OCI-LY3 (cell line): ENCODE measurements at regions not wholly inside any gene's neighbourhood (a gene's known extent, or its start where the extent isn't known, plus 50 kb on each side); places are given as distances from the start of the nearest gene placed in this dataset.

Source experiments
- H2AFZ ChIP-seq: fragments of 200-600, 300-600 bp; shearing (Covaris generic); 2 replicates; pipeline ENCODE4 v1.6.0; 2014; ENCODE audit warnings: antibody characterized with exemption, low read depth, low read length
- H3K27ac ChIP-seq: fragments of 200-600, 300-600 bp; sonication (generic); 2 replicates; pipeline ENCODE4 v1.5.1; 2014; ENCODE audit warnings: mild to moderate bottlenecking, low read length, moderate library complexity, mixed read lengths
- H3K27me3 ChIP-seq: fragments of 200-600, 300-600 bp; sonication (generic); 2 replicates; pipeline ENCODE4 v1.6.1; 2014; ENCODE audit warnings: low read depth, low read length, mixed read lengths
- H3K36me3 ChIP-seq: fragments of 200-600, 300-600 bp; sonication (generic); replicated peaks from 2 replicates; pipeline ENCODE3; 2014; ENCODE audit warnings: low read depth, low read length, mixed read lengths
- H3K4me1 ChIP-seq: fragments of 300-600, 200-600 bp; sonication (generic); 2 replicates; pipeline ENCODE4 v1.6.1; 2014; ENCODE audit warnings: low read length, mixed read lengths
- H3K4me2 ChIP-seq: fragments of 200-600, 300-600 bp; sonication (generic); 2 replicates; pipeline ENCODE4 v1.6.1; 2014; ENCODE audit warnings: low read length, mixed read lengths
- H3K4me3 ChIP-seq: fragments of 300-600, 200-600 bp; sonication (generic); 2 replicates; pipeline ENCODE4 v1.5.1; 2014; ENCODE audit warnings: antibody characterized with exemption, mild to moderate bottlenecking, low read length, moderate library complexity
- H3K79me2 ChIP-seq: fragments of 300-600, 200-600 bp; shearing (Covaris generic); 2 replicates; pipeline ENCODE4 v1.6.1; 2014; ENCODE audit warnings: mild to moderate bottlenecking, low read length, mixed read lengths
- H3K9ac ChIP-seq: fragments of 300-600, 200-600 bp; shearing (Covaris generic); 2 replicates; pipeline ENCODE4 v1.6.0; 2014; ENCODE audit warnings: mild to moderate bottlenecking, low read length, moderate library complexity
- H3K9me3 ChIP-seq: fragments of 200-600, 300-600 bp; shearing (Covaris generic); 2 replicates; pipeline ENCODE4 v1.6.1; 2014; ENCODE audit warnings: low read length, mixed read lengths; ENCODE audit not compliant: insufficient read depth
- H4K20me1 ChIP-seq: fragments of 200-600, 300-600 bp; sonication (generic); 2 replicates; pipeline ENCODE4 v1.6.1; 2016; ENCODE audit warnings: low read length, mixed read lengths; ENCODE audit not compliant: insufficient read depth
- CTCF ChIP-seq: fragments of 200-600, 300-600 bp; sonication (generic); IDR thresholded peaks from 2 replicates; pipeline ENCODE4 v1.5.1; 2014; ENCODE audit warnings: antibody characterized with exemption, low read length, low read depth
- EZH2phosphoT487 ChIP-seq: fragments of 200-600 bp; shearing (Covaris generic); IDR thresholded peaks from 2 replicates; pipeline ENCODE4 v1.6.1; 2018; ENCODE audit warnings: antibody characterized with exemption, mixed run types, low read depth

GRCh38 chr3:177590826-177591225 lies 393.5 kb upstream of the TBL1XR1 start:
- peaks cover 6% of the 10 kb centered on the region for H3K4me1 ChIP-seq
- H3K27ac ChIP-seq, result no peak overlapping the region
- TF ChIP-seq EZH2phosphoT487 (no peak), CTCF (no peak)
- H3K9ac ChIP-seq, result no peak overlapping the region
- H3K27me3 ChIP-seq, result no peaks in the 10 kb centered on the region
- H2AFZ ChIP-seq, result no peak overlapping the region
- no peaks in the 10 kb centered on the region for H3K79me2 ChIP-seq
- H3K36me3 ChIP-seq, result no peaks in the 10 kb centered on the region
- no peak overlapping the region for H3K4me3 ChIP-seq
- no peaks in the 10 kb centered on the region for H3K9me3 ChIP-seq
- no peaks in the 10 kb centered on the region for H4K20me1 ChIP-seq
- H3K4me2 ChIP-seq, result no peak overlapping the region

- H3K9me3 ChIP-seq, result no peaks in the 10 kb centered on the region
- no peak overlapping the region for H3K4me3 ChIP-seq
- H2AFZ ChIP-seq, result peak overlapping the region; percentile 50; the same call in 1 of the 2 replicates
- no peaks in the 10 kb centered on the region for H3K27me3 ChIP-seq
- peaks cover 6% of the 10 kb centered on the region for H3K4me1 ChIP-seq
- H3K36me3 ChIP-seq, result no peaks in the 10 kb centered on the region
- peak overlapping the region; percentile 15; the same call in 1 of the 2 replicates for H3K4me2 ChIP-seq
- H3K79me2 ChIP-seq, result no peaks in the 10 kb centered on the region
- H3K9ac ChIP-seq, result no peak overlapping the region
- no peaks in the 10 kb centered on the region for H4K20me1 ChIP-seq
- no peak overlapping the region for H3K27ac ChIP-seq
- no peak for TF ChIP-seq CTCF
- no peak for TF ChIP-seq EZH2phosphoT487
Measured at GRCh38 chr3:177591379-177591778, 394.1 kb upstream of the TBL1XR1 start.

GRCh38 chr3:177594096-177594495 lies 396.8 kb upstream of the TBL1XR1 start:
- Histone ChIP-seq H3K36me3 (no peaks in the 10 kb centered on the region), H3K4me2 (no peak overlapping the region), H3K9me3 (no peaks in the 10 kb centered on the region), H4K20me1 (no peaks in the 10 kb centered on the region), H2AFZ (no peak overlapping the region), H3K27ac (no peak overlapping the region), H3K79me2 (no peaks in the 10 kb centered on the region), H3K4me1 (peaks cover 15% of the 10 kb centered on the region), H3K9ac (no peak overlapping the region), H3K27me3 (no peaks in the 10 kb centered on the region), H3K4me3 (no peak overlapping the region)
- TF ChIP-seq EZH2phosphoT487 (no peak), CTCF (no peak)

- no peaks in the 10 kb centered on the region for H3K36me3 ChIP-seq
- no peaks in the 10 kb centered on the region for H3K27me3 ChIP-seq
- H3K4me1 ChIP-seq, result peaks cover 15% of the 10 kb centered on the region
- TF ChIP-seq CTCF, result no peak
- no peak for TF ChIP-seq EZH2phosphoT487
- no peak overlapping the region for H3K4me3 ChIP-seq
- no peaks in the 10 kb centered on the region for H3K79me2 ChIP-seq
- H3K9me3 ChIP-seq, result no peaks in the 10 kb centered on the region
- no peak overlapping the region for H2AFZ ChIP-seq
- H3K27ac ChIP-seq, result no peak overlapping the region
- no peak overlapping the region for H3K4me2 ChIP-seq
- no peaks in the 10 kb centered on the region for H4K20me1 ChIP-seq
- H3K9ac ChIP-seq, result no peak overlapping the region
Measured at GRCh38 chr3:177595530-177596188, 398.4 kb upstream of the TBL1XR1 start.
